Thoracic aorta (tissue), 2 donors: ENCODE measurements at regions not wholly inside any gene's neighbourhood (a gene's known extent, or its start where the extent isn't known, plus 50 kb on each side); places are given as distances from the start of the nearest gene placed in this dataset.

Experiments used
- ATAC-seq: fragments of 150-250 bp; one replicate; pipeline ENCODE4 v1.8.0; 2017; ENCODE audit warnings: low read depth; ENCODE audit not compliant: insufficient number of reproducible peaks, low FRiP score
- DNase-seq: peaks from one replicate; pipeline ENCODE4 v3.0.0-alpha.2; 2020; ENCODE audit warnings: low spot score
- H3K27ac ChIP-seq, 2 donors: fragments of 200-600 bp; sonication (generic); 1 replicate in 1 of 2; 2 replicates in 1 of 2; pipeline ENCODE4 v1.5.1; 2016; ENCODE audit warnings: mild to moderate bottlenecking in 2 of 2, moderate library complexity in 2 of 2
- H3K27me3 ChIP-seq: fragments of 200-600 bp; sonication (generic); replicated peaks from 2 replicates; pipeline ENCODE4 v1.6.0; 2016; ENCODE audit warnings: mild to moderate bottlenecking; ENCODE audit not compliant: insufficient read depth
- H3K36me3 ChIP-seq: fragments of 200-600 bp; sonication (generic); one replicate; pipeline ENCODE4 v1.5.1; 2016
- H3K4me1 ChIP-seq, 2 donors: fragments of 200-600 bp; sonication (generic); 1 replicate in 1 of 2; 2 replicates in 1 of 2; pipeline versions ENCODE4 v1.5.1 to v1.6.0; 2016; ENCODE audit warnings: low read depth in 2 of 2, mild to moderate bottlenecking in 1 of 2; ENCODE audit not compliant: control insufficient read depth in 1 of 2
- H3K4me3 ChIP-seq: fragments of 200-600 bp; sonication (generic); 2 replicates; pipeline ENCODE4 v1.5.1; 2016; ENCODE audit warnings: mild to moderate bottlenecking
- H3K9me3 ChIP-seq: fragments of 200-600 bp; sonication (generic); 2 replicates; pipeline ENCODE4 v1.5.1; 2016
- CTCF ChIP-seq: fragments of 200-600 bp; sonication (generic); IDR thresholded peaks from one replicate; pipeline ENCODE4 v1.5.1; 2019; ENCODE audit warnings: antibody characterized with exemption

GRCh38 chr2:56450772-56451171 lies 267.0 kb downstream of the CCDC85A start:
- no peaks in the 10 kb centered on the region for H3K27me3 ChIP-seq
- ATAC-seq (no peak), DNase-seq (no peak)
- no peak for TF ChIP-seq CTCF
- no peaks in the 10 kb centered on the region for H3K36me3 ChIP-seq
- peaks cover 6% of the 10 kb centered on the region for H3K9me3 ChIP-seq
- no peak overlapping the region for H3K27ac ChIP-seq
- no peak overlapping the region for H3K4me3 ChIP-seq
- no peaks in the 10 kb centered on the region for H3K4me1 ChIP-seq

GRCh38 chr2:56455642-56456041 lies 271.9 kb downstream of the CCDC85A start:
- TF ChIP-seq CTCF, result no peak
- Histone ChIP-seq H3K4me1 (peaks cover 0 to 15% of the 10 kb centered on the region in 2 donors), H3K36me3 (no peaks in the 10 kb centered on the region), H3K9me3 (peaks cover 6% of the 10 kb centered on the region), H3K27me3 (no peaks in the 10 kb centered on the region), H3K27ac (no peak overlapping the region), H3K4me3 (no peak overlapping the region)
- ATAC-seq, result no peak
- no peak for DNase-seq

GRCh38 chr2:56456791-56457190 lies 273.0 kb downstream of the CCDC85A start:
- H3K9me3 ChIP-seq, result no peaks in the 10 kb centered on the region
- H3K36me3 ChIP-seq, result no peaks in the 10 kb centered on the region
- no peak overlapping the region for H3K27ac ChIP-seq
- peaks cover 0 to 15% of the 10 kb centered on the region in 2 donors for H3K4me1 ChIP-seq
- no peak for DNase-seq
- H3K4me3 ChIP-seq, result no peak overlapping the region
- H3K27me3 ChIP-seq, result no peaks in the 10 kb centered on the region
- no peak for ATAC-seq
- no peak for TF ChIP-seq CTCF

- H3K4me3 ChIP-seq, result no peak overlapping the region
- H3K9me3 ChIP-seq, result no peaks in the 10 kb centered on the region
- TF ChIP-seq CTCF, result no peak
- DNase-seq (no peak), ATAC-seq (no peak)
- H3K36me3 ChIP-seq, result no peaks in the 10 kb centered on the region
- peaks cover 0 to 15% of the 10 kb centered on the region in 2 donors for H3K4me1 ChIP-seq
- no peaks in the 10 kb centered on the region for H3K27me3 ChIP-seq
- no peak overlapping the region for H3K27ac ChIP-seq
Observed at GRCh38 chr2:56460508-56460907, 276.7 kb downstream of the CCDC85A start.

GRCh38 chr2:56464066-56464465 lies 280.3 kb downstream of the CCDC85A start:
- no peak for DNase-seq
- ATAC-seq, result no peak
- no peaks in the 10 kb centered on the region for H3K36me3 ChIP-seq
- no peaks in the 10 kb centered on the region for H3K27me3 ChIP-seq
- H3K9me3 ChIP-seq, result no peaks in the 10 kb centered on the region
- no peak for TF ChIP-seq CTCF
- H3K4me1 ChIP-seq, result no peaks in the 10 kb centered on the region
- H3K27ac ChIP-seq, result no peak overlapping the region
- H3K4me3 ChIP-seq, result no peak overlapping the region
